ENCODE measurements at regions not wholly inside any gene's neighbourhood (a gene's known extent, or its start where the extent isn't known, plus 50 kb on each side); places are given as distances from the start of the nearest gene placed in this dataset.

- in situ Hi-C loops (cut with MboI; ENCODE audit: low sequenced_read_pairs), result no loop called here
These were observed 1176.1 kb downstream of the LRFN5 start for GRCh38 chr14:42782754-42783153.

More at GRCh38 chr14:42782754-42783153, 1176.1 kb downstream of the LRFN5 start:
- H3K14ac ChIP-seq (replicated peaks; ENCODE audit: low read depth, low read length), result no peak overlapping the region
- no peaks in the 10 kb centered on the region for H3K36me3 ChIP-seq (ENCODE audit: control insufficient read depth, insufficient read depth, low read length)
- no peaks in the 10 kb centered on the region; the same call in 1 of the 2 replicates for H3K9me3 ChIP-seq (ENCODE audit: control insufficient read depth, insufficient read depth, low read length)
- no peak overlapping the region for H4K91ac ChIP-seq (ENCODE audit: insufficient read depth, low read depth, low read length)
- no peaks in the 10 kb centered on the region for H3K9me1 ChIP-seq (ENCODE audit: insufficient read depth, low read length)
- no peak overlapping the region for H2AK5ac ChIP-seq (ENCODE audit: low read depth, low read length)
- no peak overlapping the region for H3K4me2 ChIP-seq (ENCODE audit: low read depth, low read length)
- intact Hi-C loops (cut with micrococcal nuclease), result no loop called here
- no peak overlapping the region for H2BK120ac ChIP-seq (ENCODE audit: low read depth, low read length)
- no peak overlapping the region for H4K8ac ChIP-seq (ENCODE audit: low read depth in 2 of 2, low read length in 2 of 2)
- no peak overlapping the region for H3K56ac ChIP-seq (ENCODE audit: extremely low read depth, insufficient read depth, low read length)
- H3K18ac ChIP-seq (ENCODE audit: low read depth, low read length), result no peak overlapping the region
- no peak overlapping the region for H3K27ac ChIP-seq (ENCODE audit: insufficient read depth, low read length)
- WGBS, 2 experiments (ENCODE audit: extremely low coverage in 2 of 2, insufficient read length in 1 of 2), result no CpG with 5 or more reads among the region's 3 CpGs
- H2BK20ac ChIP-seq (ENCODE audit: low read depth, low read length), result no peak overlapping the region
- ChIA-PET CTCF (no interaction called here), POLR2A (ENCODE audit: unreplicated experiment) (no interaction called here)
- no peak overlapping the region for H2AFZ ChIP-seq (replicated peaks; ENCODE audit: low read length, poor library complexity)
- dilution Hi-C loops (cut with HindIII; ENCODE audit: low sequenced_read_pairs, unreplicated experiment), result no loop called here
- no peak overlapping the region for H3K4ac ChIP-seq (ENCODE audit: low read depth, low read length)
- DNase-seq, result no peak
- no peak overlapping the region for H2AK9ac ChIP-seq (replicated peaks; ENCODE audit: low read depth, low read length, poor library complexity)
- no peak overlapping the region for H3K9ac ChIP-seq (ENCODE audit: low read depth, low read length)
- H2BK5ac ChIP-seq (ENCODE audit: low read depth, low read length, poor library complexity, severe bottlenecking), result no peak overlapping the region
- H3K4me1 ChIP-seq (ENCODE audit: control insufficient read depth, insufficient read depth, low read length), result no peaks in the 10 kb centered on the region
- BruUV-seq (replicated peaks), result no TSS peak
- H2BK15ac ChIP-seq (ENCODE audit: low read depth, low read length), result no peak overlapping the region
- H3K79me1 ChIP-seq (ENCODE audit: low read depth in 1 of 2, low read length in 2 of 2), result no peaks in the 10 kb centered on the region
- ATAC-seq (ENCODE audit: low read depth), result no peak
- H4K20me1 ChIP-seq (ENCODE audit: insufficient read depth, low read length), result no peaks in the 10 kb centered on the region
- H4K5ac ChIP-seq (ENCODE audit: low read depth, low read length), result no peak overlapping the region
- H3K23ac ChIP-seq (ENCODE audit: low read depth, low read length), result no peak overlapping the region
- H3K4me3 ChIP-seq (ENCODE audit: insufficient read depth, low read depth, low read length), result no peak overlapping the region
- H3K27me3 ChIP-seq (ENCODE audit: control insufficient read depth, insufficient read depth, low read length), result no peaks in the 10 kb centered on the region
- TF ChIP-seq RFX5 (IDR thresholded peaks at IDR 0.05; ENCODE audit: low read depth, low read length) (no peak), RAD21 (IDR thresholded peaks at IDR 0.05; ENCODE audit: low read length) (no peak), POLR2A (IDR thresholded peaks at IDR 0.05; ENCODE audit: low read depth, low read length) (no peak), SMC3 (IDR thresholded peaks at IDR 0.05; ENCODE audit: low read depth, low read length) (no peak)
